ENCODE measurements at regions not wholly inside any gene's neighbourhood (a gene's known extent, or its start where the extent isn't known, plus 50 kb on each side); places are given as distances from the start of the nearest gene placed in this dataset.

DNA sequence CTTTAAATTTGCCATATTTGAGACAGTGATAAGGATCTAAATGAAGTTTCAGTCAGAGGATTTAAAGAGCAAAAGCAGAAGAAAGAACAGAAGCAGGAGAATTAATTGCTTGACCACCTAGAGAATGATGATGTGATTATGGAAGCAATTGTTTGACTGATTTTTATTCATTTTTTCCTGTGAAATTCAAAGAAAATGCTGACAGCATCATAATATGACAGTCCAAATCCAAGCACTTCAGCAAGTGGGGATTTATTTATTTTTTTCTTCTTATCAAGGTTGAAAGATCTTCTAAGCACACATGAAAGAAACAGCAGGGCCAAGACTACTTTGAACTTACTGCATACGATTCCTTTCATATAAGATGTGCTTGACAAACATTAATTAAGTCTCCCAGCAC is 125.2 kb downstream of the BMP2 start:
- Mint-ChIP-seq H3K4me3 (no peak overlapping the region), H3K27me3 (ENCODE audit: low read depth) (no peaks in the 10 kb centered on the region), H3K36me3 (ENCODE audit: insufficient read depth in 2 of 2) (no peaks in the 10 kb centered on the region), H3K9me3 (peaks cover 3 to 9% of the 10 kb centered on the region in 2 donors), H3K4me1 (ENCODE audit: low read depth) (no peaks in the 10 kb centered on the region), H3K27ac (no peak overlapping the region)
- ATAC-seq (replicated peaks in 1 of 2), result no peak
- no peak for DNase-seq

DNA sequence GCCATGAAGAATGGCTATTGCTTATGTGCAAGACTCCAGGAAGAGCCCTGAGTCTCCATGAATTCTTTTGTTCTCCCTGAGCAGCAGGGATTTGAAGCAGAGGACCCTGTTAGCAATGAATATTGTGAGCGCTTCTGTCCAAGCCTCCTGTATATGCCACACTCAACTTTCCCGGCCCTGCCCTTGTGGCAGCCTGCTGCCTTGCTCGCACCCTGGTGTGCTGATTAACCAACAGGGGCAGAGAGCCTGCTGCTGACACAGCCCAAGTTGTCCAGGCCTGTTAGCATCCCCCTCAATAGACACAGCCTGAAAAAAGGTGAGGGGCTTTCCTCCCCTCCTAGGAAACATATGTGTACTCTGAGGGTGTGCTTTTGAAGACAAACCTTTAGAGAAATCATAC is 131.4 kb downstream of the BMP2 start:
- Mint-ChIP-seq H3K4me1 (ENCODE audit: low read depth) (no peaks in the 10 kb centered on the region), H3K36me3 (ENCODE audit: insufficient read depth in 2 of 2) (no peaks in the 10 kb centered on the region), H3K9me3 (peaks cover 2 to 8% of the 10 kb centered on the region in 2 donors), H3K4me3 (no peak overlapping the region), H3K27ac (no peak overlapping the region), H3K27me3 (ENCODE audit: low read depth) (no peaks in the 10 kb centered on the region)
- ATAC-seq (replicated peaks in 1 of 2) (no peak), DNase-seq (no peak)

DNA sequence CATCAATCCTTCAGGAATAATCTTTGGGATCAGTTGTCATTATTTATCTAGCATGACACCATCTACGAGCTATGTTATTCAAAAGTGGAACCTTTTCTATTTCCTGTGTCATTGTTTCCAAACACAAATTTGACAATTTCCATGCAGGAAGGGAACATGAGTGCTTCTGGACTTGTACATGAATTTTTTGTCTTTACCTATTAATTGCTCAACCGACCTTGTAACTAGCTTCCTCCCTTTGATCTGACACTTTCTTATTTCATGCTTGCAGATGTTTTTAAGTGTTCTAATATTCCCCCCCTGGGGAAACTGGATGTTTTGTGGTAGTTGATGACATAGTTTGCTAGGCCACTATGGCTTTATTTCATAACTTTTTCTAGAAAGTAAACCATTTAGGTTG is 139.4 kb downstream of the BMP2 start:
- Mint-ChIP-seq H3K4me1 (ENCODE audit: low read depth) (no peaks in the 10 kb centered on the region), H3K36me3 (ENCODE audit: insufficient read depth in 2 of 2) (peaks cover 0 to 2% of the 10 kb centered on the region in 2 donors), H3K27me3 (ENCODE audit: low read depth) (no peaks in the 10 kb centered on the region), H3K27ac (no peak overlapping the region), H3K9me3 (peaks cover 4 to 7% of the 10 kb centered on the region in 2 donors), H3K4me3 (no peak overlapping the region)
- ATAC-seq (replicated peaks in 1 of 2) (no peak), DNase-seq (no peak)

DNA sequence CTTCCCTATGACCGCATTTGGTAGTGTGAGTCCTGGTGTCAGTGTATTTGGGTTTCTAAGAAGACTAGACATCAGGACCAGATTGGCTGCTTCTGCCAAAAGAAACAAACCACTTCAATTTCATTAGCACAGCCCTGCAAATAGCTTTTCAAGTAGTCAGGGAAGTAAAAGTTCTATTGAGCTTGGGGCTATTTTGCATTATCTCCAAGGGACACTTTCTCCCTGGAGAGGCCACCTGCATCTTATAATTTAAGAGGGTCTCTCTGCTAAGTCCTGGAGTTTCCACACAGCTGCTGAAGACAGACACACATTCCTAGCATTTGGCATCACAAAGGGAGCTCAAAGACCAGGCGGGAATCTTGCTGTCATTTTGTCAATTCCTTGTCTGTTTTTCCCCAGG is 141.2 kb downstream of the BMP2 start:
- H3K27ac Mint-ChIP-seq, result no peak overlapping the region
- no peak for DNase-seq
- H3K36me3 Mint-ChIP-seq (ENCODE audit: insufficient read depth in 2 of 2), result peaks cover 0 to 2% of the 10 kb centered on the region in 2 donors
- no peaks in the 10 kb centered on the region for H3K4me1 Mint-ChIP-seq (ENCODE audit: low read depth)
- peaks cover 6% of the 10 kb centered on the region in 2 donors for H3K9me3 Mint-ChIP-seq
- ATAC-seq (replicated peaks in 1 of 2), result no peak
- no peaks in the 10 kb centered on the region for H3K27me3 Mint-ChIP-seq (ENCODE audit: low read depth)
- no peak overlapping the region for H3K4me3 Mint-ChIP-seq

DNA sequence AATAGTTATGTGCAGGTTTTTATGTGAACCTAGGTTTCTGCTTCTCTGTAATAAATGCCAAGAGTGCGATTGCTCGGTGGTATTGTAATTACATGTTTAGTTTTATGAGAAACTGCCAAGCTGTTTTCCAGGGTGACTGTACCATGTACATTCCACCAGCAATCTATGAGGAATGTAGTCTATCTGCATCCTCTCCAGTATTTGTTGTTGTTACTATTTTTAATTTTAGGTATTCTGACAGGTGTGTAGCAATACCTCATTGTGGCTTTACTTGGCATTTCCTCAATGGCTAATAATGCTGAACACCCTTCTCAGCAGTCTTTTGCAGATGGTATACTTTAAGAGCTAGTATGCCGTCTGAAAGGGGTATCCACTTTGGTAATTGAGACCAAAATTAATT is 142.1 kb downstream of the BMP2 start:
- H3K27ac Mint-ChIP-seq, result no peak overlapping the region
- H3K4me3 Mint-ChIP-seq, result no peak overlapping the region
- H3K4me1 Mint-ChIP-seq (ENCODE audit: low read depth), result no peaks in the 10 kb centered on the region
- peaks cover 0 to 2% of the 10 kb centered on the region in 2 donors for H3K36me3 Mint-ChIP-seq (ENCODE audit: insufficient read depth in 2 of 2)
- DNase-seq (no peak), ATAC-seq (replicated peaks in 1 of 2) (no peak)
- H3K9me3 Mint-ChIP-seq, result peaks cover 6% of the 10 kb centered on the region in 2 donors
- H3K27me3 Mint-ChIP-seq (ENCODE audit: low read depth), result no peaks in the 10 kb centered on the region

DNA sequence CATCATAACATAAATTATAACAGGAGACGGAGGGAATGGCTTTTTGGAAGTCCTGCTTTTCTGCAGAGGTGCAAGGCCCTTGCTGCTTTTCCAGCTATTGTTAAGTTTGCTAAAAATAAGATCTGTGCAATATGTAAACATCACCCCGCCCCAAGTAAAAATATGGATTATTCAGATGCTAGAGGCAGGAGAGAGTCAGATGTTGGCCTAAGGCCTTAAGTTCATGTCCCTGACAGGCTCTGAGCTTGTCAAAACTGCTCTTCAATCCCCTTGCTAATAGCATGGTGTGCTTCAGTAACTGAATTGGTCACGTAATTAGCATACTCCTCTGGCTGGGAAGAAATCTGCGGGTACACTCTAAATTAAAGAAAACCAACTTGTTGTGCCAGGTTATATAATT is 147.5 kb downstream of the BMP2 start:
- no peak for ATAC-seq (replicated peaks in 1 of 2)
- Mint-ChIP-seq H3K27ac (no peak overlapping the region), H3K27me3 (ENCODE audit: low read depth) (no peaks in the 10 kb centered on the region), H3K4me1 (ENCODE audit: low read depth) (no peaks in the 10 kb centered on the region), H3K36me3 (ENCODE audit: insufficient read depth in 2 of 2) (no peaks in the 10 kb centered on the region), H3K9me3 (peaks cover 6 to 7% of the 10 kb centered on the region in 2 donors), H3K4me3 (no peak overlapping the region)
- DNase-seq, result no peak

DNA sequence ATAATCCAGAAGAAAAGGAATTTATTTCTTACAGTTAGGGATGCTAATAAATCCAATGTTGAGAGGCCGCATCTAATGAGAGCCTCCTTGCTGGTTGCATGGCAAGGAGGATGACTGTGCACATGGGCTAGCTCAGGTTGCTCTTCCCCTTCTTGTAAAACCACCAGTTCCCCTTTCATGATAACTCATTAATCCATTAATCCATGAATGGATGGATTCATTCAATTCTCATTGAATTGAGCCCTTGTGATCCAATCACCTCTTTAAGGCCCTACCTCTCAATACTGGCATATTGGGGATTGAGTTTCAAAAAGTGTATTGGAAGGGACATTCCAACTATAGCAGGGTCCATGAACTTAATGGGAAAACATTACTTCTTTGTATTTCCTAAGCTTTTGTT is 149.5 kb downstream of the BMP2 start:
- Mint-ChIP-seq H3K36me3 (ENCODE audit: insufficient read depth in 2 of 2) (no peaks in the 10 kb centered on the region), H3K4me1 (ENCODE audit: low read depth) (no peaks in the 10 kb centered on the region), H3K27ac (no peak overlapping the region), H3K4me3 (no peak overlapping the region), H3K27me3 (ENCODE audit: low read depth) (no peaks in the 10 kb centered on the region), H3K9me3 (peaks cover 6 to 9% of the 10 kb centered on the region in 2 donors)
- ATAC-seq (replicated peaks in 1 of 2), result no peak
- DNase-seq, result no peak

DNA sequence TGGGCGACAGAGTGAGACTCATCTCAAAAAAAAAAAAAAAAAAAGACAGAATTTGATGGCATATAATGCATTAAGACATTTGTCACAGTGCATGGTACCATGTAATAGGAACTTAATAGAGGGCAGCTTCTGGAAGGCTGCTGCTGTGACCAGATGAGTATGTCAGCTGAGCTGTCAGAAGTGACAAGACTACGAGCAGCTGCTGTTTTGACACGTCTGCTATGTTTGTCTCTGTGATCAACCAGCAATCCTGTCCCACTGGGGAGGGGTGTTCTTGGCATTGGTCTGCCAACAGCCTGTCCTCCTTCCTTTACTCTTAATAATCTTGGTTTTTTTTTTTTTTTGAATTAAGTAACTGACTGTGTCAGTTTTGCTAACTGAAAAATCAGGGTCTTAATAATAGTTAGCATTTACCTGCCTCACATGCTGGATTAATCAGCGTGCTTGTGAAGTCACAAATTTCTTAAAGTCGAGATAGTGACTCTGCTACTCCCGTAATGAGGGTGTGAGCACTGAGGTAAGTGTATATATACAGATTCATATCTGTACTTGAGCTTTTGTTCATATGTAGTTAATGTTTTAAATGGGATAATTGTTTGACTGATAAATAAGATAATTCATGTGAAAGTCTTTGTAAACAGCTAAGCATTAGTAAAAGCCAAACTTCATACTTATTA is 152.4 kb downstream of the BMP2 start:
- Mint-ChIP-seq H3K4me3 (no peak overlapping the region), H3K27me3 (ENCODE audit: low read depth) (no peaks in the 10 kb centered on the region), H3K27ac (no peak overlapping the region), H3K36me3 (ENCODE audit: insufficient read depth in 2 of 2) (no peaks in the 10 kb centered on the region), H3K9me3 (peaks cover 3 to 10% of the 10 kb centered on the region in 2 donors), H3K4me1 (ENCODE audit: low read depth) (no peaks in the 10 kb centered on the region)
- no peak for ATAC-seq (replicated peaks in 1 of 2)
- DNase-seq, result no peak

DNA sequence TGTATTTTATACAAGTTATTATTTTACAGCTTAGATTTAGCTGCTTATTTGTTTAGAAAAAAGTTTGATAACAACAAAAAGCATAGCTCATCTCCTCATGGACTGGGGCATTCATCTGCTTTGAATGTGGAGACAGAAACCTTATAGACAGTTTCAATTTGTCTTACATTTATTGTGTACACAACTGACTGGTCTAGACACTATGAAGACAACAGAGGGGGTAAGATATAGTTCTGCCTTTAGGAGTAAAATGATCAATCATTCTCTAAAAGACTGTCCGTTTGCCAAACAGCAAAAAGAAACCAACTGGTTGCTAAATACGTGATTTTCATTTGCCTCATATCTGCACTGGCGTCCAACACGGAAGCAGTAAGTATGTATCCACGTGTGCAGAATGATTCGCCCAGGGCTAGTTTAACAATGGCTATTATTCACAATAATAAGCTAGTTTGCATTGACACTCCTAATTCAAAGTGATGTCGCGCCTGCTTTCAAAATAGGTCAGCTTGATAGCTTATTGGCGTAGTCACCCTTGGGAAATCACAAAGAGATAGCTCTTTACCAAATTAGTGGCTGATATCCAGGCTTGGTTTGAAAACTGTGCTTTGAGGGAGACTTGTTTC is 153.6 kb downstream of the BMP2 start:
- Mint-ChIP-seq H3K27ac (no peak overlapping the region), H3K9me3 (peaks cover 3 to 10% of the 10 kb centered on the region in 2 donors), H3K4me1 (ENCODE audit: low read depth) (no peaks in the 10 kb centered on the region), H3K36me3 (ENCODE audit: insufficient read depth in 2 of 2) (no peaks in the 10 kb centered on the region), H3K4me3 (no peak overlapping the region), H3K27me3 (ENCODE audit: low read depth) (no peaks in the 10 kb centered on the region)
- no peak for ATAC-seq (replicated peaks in 1 of 2)
- DNase-seq, result no peak

DNA sequence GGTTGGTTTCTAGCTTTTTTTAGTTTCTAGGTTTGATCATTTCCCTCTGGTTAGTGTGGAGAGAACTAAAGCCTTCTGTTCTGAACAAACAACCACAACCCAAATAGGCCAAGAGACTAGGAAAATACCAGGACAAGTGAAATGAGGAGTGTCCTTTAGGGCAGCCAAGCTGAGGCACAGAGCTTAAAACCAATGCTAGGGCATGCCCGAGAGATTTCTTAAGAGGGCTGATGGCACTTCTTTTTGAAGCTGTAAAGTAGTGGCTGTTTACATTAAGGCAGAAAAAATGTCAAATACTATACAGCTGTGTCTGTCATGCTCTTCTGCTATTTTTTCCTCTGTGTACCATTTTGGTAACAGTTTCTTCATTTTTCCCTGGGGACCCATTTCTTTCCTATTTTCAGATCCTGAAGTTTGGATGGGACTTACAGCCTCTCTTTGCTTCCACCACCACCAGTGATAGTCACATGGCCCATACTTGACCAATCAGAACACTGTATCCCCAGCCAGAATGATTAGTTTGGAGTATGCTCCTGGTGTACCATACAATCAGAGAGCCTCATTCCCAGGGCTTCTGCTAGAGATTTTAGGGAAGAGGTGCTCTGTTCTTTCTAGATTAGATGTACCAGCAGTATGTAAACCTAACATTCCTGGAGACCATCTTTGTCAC is 154.4 kb downstream of the BMP2 start:
- ATAC-seq (replicated peaks in 1 of 2) (no peak), DNase-seq (no peak)
- Mint-ChIP-seq H3K4me3 (no peak overlapping the region), H3K27me3 (ENCODE audit: low read depth) (no peaks in the 10 kb centered on the region), H3K27ac (no peak overlapping the region), H3K4me1 (ENCODE audit: low read depth) (no peaks in the 10 kb centered on the region), H3K9me3 (peaks cover 5 to 9% of the 10 kb centered on the region in 2 donors), H3K36me3 (ENCODE audit: insufficient read depth in 2 of 2) (peaks cover 0 to 3% of the 10 kb centered on the region in 2 donors)

DNA sequence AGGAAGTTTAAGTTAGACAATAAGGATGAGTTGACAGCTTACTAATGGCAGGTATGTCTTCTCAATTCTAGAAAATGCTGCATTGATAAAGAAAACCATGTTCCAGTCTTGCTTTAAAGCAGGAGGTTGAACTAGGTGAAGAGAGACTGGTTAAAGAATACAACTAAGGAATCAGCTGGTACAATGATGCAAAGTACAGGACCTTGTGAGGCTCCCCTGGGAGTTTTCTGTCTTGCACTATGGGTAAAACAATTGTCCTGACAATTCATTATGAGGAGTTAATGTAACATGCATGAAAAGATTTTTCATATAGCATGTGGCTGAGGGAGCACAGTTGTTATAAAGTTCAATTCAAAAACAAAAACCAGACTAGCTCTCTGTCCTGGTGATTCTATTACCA is 157.2 kb downstream of the BMP2 start:
- peaks cover 6 to 8% of the 10 kb centered on the region in 2 donors for H3K9me3 Mint-ChIP-seq
- ATAC-seq (replicated peaks in 1 of 2) (no peak), DNase-seq (no peak)
- no peaks in the 10 kb centered on the region for H3K27me3 Mint-ChIP-seq (ENCODE audit: low read depth)
- no peaks in the 10 kb centered on the region for H3K4me1 Mint-ChIP-seq (ENCODE audit: low read depth)
- peaks cover 0 to 3% of the 10 kb centered on the region in 2 donors for H3K36me3 Mint-ChIP-seq (ENCODE audit: insufficient read depth in 2 of 2)
- H3K27ac Mint-ChIP-seq, result no peak overlapping the region
- H3K4me3 Mint-ChIP-seq, result no peak overlapping the region

DNA sequence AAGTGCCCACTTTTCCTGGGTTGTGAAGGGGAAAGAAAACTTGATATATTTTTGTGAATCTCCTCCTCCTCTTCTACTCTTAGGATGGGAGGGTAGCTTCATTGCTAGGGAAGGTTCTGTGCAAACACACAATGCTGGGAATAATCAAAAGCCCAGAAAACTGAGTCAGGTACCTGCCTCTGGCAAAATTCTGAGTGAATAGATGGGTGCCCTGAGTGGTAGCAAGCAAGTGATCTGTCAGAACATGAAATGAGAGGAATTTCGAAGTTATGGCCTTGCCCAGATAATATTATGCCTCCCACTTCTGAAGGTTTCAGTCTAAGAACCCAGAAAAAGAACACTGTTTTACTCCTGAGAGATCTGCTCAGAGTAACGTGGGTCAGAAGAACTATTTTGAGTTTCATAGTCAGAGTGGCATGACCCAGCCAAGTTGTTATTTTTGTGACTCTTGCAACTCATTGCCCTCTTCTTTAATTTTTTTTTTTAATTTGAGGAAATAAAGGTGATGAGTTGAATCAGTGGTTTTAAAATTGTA is 158.3 kb downstream of the BMP2 start:
- no peak for DNase-seq
- H3K27ac Mint-ChIP-seq, result no peak overlapping the region
- no peak overlapping the region for H3K4me3 Mint-ChIP-seq
- peaks cover 8 to 10% of the 10 kb centered on the region in 2 donors for H3K9me3 Mint-ChIP-seq
- no peaks in the 10 kb centered on the region for H3K4me1 Mint-ChIP-seq (ENCODE audit: low read depth)
- H3K27me3 Mint-ChIP-seq (ENCODE audit: low read depth), result no peaks in the 10 kb centered on the region
- peaks cover 0 to 3% of the 10 kb centered on the region in 2 donors for H3K36me3 Mint-ChIP-seq (ENCODE audit: insufficient read depth in 2 of 2)
- no peak for ATAC-seq (replicated peaks in 1 of 2)

DNA sequence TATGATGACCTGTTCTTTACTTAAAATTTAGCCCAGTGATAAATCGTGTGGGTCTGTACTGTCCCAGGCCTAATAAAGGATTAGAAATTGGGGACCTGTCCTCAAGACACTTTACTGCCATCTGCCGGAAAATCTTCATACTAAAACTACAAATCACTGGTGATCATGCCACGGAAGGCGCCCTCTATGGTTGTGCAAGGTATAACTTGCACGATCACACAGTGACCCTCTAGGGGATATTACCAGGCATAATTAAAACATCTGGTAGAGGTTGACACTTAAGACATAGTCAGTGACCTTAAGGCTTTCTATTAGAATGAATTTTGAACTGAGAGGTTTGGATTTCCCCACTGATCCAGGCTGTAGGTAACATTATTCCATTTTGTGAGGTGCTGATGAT is 172.6 kb downstream of the BMP2 start:
- no peak for DNase-seq
- Mint-ChIP-seq H3K4me1 (ENCODE audit: low read depth) (no peaks in the 10 kb centered on the region), H3K27me3 (ENCODE audit: low read depth) (no peaks in the 10 kb centered on the region), H3K9me3 (peaks cover 3 to 10% of the 10 kb centered on the region in 2 donors), H3K36me3 (ENCODE audit: insufficient read depth in 2 of 2) (no peaks in the 10 kb centered on the region), H3K4me3 (no peak overlapping the region), H3K27ac (no peak overlapping the region)
- ATAC-seq (replicated peaks in 1 of 2), result no peak

All from activated T-cell treated with anti-CD3 and anti-CD28 coated beads, Interleukin-2, amount 50 U/mL, for 72 hours (primary cell).